GM06990 (cell line): ENCODE measurements at regions not wholly inside any gene's neighbourhood (a gene's known extent, or its start where the extent isn't known, plus 50 kb on each side); places are given as distances from the start of the nearest gene placed in this dataset.

Experiments
- DNase-seq: peaks from one replicate; pipeline ENCODE4 v3.0.0-alpha.2; 2011; ENCODE audit not compliant: insufficient read length; ENCODE audit errors: extremely low read depth
- H3K27me3 ChIP-seq: replicated peaks from 2 replicates; pipeline ENCODE4 v1.6.0; 2011; ENCODE audit warnings: low read length; ENCODE audit not compliant: control insufficient read depth, insufficient read depth
- H3K36me3 ChIP-seq: 2 replicates; pipeline ENCODE4 v1.5.1; 2011; ENCODE audit warnings: low read length; ENCODE audit not compliant: control insufficient read depth, insufficient read depth
- H3K4me3 ChIP-seq: replicated peaks from 2 replicates; pipeline ENCODE4 v1.5.1; 2011; ENCODE audit warnings: low read depth, mild to moderate bottlenecking, control low read depth, low read length
- TF ChIP-seq, protein P1 (sequence below): IDR thresholded peaks from 2 replicates; pipeline ENCODE4 v1.5.1; 2011; ENCODE audit warnings: low read length, control low read depth, mild to moderate bottlenecking, inconsistent platforms; ENCODE audit not compliant: insufficient read depth, poor library complexity, severe bottlenecking

DNA sequence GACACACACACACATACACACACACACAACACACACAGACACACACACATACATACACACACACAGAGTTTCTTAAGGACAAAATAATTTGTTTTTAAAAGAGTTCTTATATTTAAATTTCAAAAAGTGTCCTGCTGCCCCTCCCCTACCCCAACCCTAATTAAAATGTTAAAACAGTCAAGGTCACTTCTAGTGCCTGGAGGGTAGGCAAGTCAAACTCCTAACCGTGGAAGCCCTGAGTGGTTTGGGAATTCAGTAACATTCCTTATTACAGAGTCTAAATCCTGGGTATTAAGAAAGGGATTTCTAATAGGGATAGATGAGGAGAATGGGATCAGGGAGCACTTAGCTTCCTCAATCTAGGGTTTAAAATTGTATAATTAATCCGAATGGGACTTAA, 403.6 kb upstream of the NFIA start:
- Histone ChIP-seq H3K36me3 (no peaks in the 10 kb centered on the region), H3K27me3 (no peaks in the 10 kb centered on the region), H3K4me3 (no peak overlapping the region)
- DNase-seq: no peak
- TF ChIP-seq, protein P1, sequence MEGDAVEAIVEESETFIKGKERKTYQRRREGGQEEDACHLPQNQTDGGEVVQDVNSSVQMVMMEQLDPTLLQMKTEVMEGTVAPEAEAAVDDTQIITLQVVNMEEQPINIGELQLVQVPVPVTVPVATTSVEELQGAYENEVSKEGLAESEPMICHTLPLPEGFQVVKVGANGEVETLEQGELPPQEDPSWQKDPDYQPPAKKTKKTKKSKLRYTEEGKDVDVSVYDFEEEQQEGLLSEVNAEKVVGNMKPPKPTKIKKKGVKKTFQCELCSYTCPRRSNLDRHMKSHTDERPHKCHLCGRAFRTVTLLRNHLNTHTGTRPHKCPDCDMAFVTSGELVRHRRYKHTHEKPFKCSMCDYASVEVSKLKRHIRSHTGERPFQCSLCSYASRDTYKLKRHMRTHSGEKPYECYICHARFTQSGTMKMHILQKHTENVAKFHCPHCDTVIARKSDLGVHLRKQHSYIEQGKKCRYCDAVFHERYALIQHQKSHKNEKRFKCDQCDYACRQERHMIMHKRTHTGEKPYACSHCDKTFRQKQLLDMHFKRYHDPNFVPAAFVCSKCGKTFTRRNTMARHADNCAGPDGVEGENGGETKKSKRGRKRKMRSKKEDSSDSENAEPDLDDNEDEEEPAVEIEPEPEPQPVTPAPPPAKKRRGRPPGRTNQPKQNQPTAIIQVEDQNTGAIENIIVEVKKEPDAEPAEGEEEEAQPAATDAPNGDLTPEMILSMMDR: no peak

DNA sequence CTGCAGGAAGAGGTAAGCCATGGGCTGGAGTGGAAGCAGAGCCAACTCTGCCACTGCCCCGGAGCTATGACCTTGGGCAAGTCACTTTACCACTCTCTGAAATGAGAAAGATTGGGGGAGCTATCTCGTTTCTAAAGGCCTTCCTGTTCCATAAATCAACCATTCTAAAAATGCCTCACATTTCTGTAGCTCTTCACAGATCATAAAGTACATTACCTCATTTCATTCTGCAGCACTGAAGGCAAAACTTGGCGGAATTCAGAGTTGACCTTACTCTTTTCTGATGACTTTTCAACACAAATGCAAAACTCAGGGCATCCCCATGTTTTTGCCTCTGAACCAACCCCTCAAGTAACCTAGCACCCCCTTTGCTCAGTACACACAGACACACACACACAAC, 404.0 kb upstream of the NFIA start:
- TF ChIP-seq, protein P1: no peak

DNA sequence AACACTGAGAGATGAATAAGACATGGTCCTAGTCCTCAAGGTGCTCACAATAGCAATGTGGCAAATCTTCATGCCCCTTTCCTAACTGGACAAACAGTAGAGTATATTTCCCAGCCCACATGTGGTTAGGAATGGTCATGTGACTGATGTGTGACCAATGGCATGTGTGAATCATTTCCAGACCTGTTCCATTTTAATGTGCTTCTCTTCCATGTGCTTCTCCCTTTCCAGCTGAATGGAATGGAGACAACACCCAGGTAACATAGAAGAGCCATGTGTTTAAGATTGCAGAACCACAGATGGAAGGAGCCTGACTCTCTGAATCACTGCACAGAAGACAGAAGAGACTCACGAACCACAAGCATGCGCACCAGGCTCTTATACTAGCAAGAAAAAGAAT, 409.9 kb upstream of the NFIA start:
- TF ChIP-seq, protein P1: no peak
- DNase-seq: no peak
- Histone ChIP-seq H3K27me3 (no peaks in the 10 kb centered on the region), H3K4me3 (no peak overlapping the region), H3K36me3 (no peaks in the 10 kb centered on the region)

More for the DNA sequence above, 404.0 kb upstream of the NFIA start:
- no peaks in the 10 kb centered on the region for H3K27me3 ChIP-seq
- no peak for DNase-seq
- no peak overlapping the region for H3K4me3 ChIP-seq
- no peaks in the 10 kb centered on the region for H3K36me3 ChIP-seq

DNA sequence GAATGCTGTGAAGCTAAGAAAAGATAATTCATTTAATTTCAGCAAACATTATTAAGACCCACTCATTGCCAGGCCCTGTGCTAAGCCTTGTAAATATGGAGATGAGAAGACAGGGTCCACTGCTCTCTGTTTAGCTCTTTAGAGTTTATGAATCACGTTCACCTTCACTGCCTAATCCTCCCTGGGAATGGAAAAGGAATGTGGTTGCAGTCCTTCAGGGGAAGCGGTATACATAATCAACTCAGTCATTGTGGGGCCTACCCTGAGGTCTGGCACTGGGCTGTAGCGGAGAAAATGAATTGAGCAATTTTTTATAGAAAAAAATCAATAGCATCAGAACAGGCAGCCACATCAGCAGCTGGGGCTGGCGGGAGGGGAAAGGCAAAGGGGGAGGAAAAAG, 412.1 kb upstream of the NFIA start:
- Histone ChIP-seq H3K4me3 (no peak overlapping the region), H3K27me3 (no peaks in the 10 kb centered on the region), H3K36me3 (no peaks in the 10 kb centered on the region)
- no peak for DNase-seq
- TF ChIP-seq, protein P1: no peak

- Histone ChIP-seq H3K36me3 (no peaks in the 10 kb centered on the region), H3K27me3 (no peaks in the 10 kb centered on the region), H3K4me3 (no peak overlapping the region)
- DNase-seq: no peak
- TF ChIP-seq, protein P1: no peak
Observed at GRCh38 chr1:60668585-60668984, 413.8 kb upstream of the NFIA start.

DNA sequence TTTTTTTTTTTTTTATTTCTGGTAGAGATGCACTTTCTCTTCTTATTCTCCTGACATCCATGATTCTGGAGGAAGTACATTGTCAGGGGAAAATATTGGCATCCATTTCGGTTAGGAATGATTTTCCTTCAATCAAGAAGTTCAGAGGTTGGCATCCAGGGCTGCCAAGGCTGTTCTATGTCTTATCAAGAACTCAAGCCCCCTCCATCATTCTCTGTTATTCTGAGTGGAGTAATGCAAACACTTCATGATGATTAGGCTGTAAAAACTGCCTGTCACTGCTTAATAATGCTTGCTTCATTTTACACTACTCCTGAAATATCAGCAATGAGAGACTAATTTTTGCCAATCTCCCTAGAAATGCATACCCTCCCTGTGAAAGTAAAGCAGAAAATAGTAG, 417.1 kb upstream of the NFIA start:
- TF ChIP-seq, protein P1: no peak
- H3K36me3 ChIP-seq: no peaks in the 10 kb centered on the region
- H3K4me3 ChIP-seq: no peak overlapping the region
- no peak for DNase-seq
- H3K27me3 ChIP-seq: no peaks in the 10 kb centered on the region; the same call in 1 of the 2 replicates
